ENCODE measurements at regions not wholly inside any gene's neighbourhood (a gene's known extent, or its start where the extent isn't known, plus 50 kb on each side); places are given as distances from the start of the nearest gene placed in this dataset.

GRCh38 chr5:164345173-164345849 is 839.9 kb downstream of the MAT2B start:
- H3K36me3 ChIP-seq (ENCODE audit: insufficient read depth, low read length), result no peaks in the 10 kb centered on the region

GRCh38 chr5:164345853-164346252 is 840.4 kb downstream of the MAT2B start:
- Histone ChIP-seq H3K9me2 (ENCODE audit: low read depth, low read length) (no peaks in the 10 kb centered on the region), H3F3A (ENCODE audit: insufficient read depth, low read length) (no peaks in the 10 kb centered on the region), H2AFZ (ENCODE audit: low read length) (no peak overlapping the region), H3K4me3 (ENCODE audit: low read depth, low read length, poor library complexity, severe bottlenecking) (no peak overlapping the region), H3K79me2 (ENCODE audit: insufficient read depth, low read length) (no peaks in the 10 kb centered on the region), H3K4me1 (ENCODE audit: insufficient read depth, low read length, severe bottlenecking) (no peaks in the 10 kb centered on the region), H3K27ac (ENCODE audit: low read depth, low read length, poor library complexity, severe bottlenecking) (no peak overlapping the region), H3K9me3 (ENCODE audit: low read length) (no peaks in the 10 kb centered on the region), H3K27me3 (ENCODE audit: insufficient read depth, low read length) (no peaks in the 10 kb centered on the region), H3K4me2 (ENCODE audit: low read length) (no peak overlapping the region), H3K9ac (ENCODE audit: low read length) (no peak overlapping the region), H4K20me1 (ENCODE audit: insufficient read depth, low read length) (no peaks in the 10 kb centered on the region), H3K36me3 (ENCODE audit: insufficient read depth, low read length) (no peaks in the 10 kb centered on the region)
- TF ChIP-seq CTCF (IDR thresholded peaks at IDR 0.05; ENCODE audit: low read length) (no peak), EZH2 (IDR thresholded peaks at IDR 0.05; ENCODE audit: borderline replicate concordance, low read length) (no peak)

More at GRCh38 chr5:164345173-164345849, 839.9 kb downstream of the MAT2B start:
- Histone ChIP-seq H3K9ac (ENCODE audit: low read length) (no peak overlapping the region), H3K9me2 (ENCODE audit: low read depth, low read length) (no peaks in the 10 kb centered on the region), H3K4me1 (ENCODE audit: insufficient read depth, low read length, severe bottlenecking) (no peaks in the 10 kb centered on the region), H3K4me2 (ENCODE audit: low read length) (no peak overlapping the region), H3K27me3 (ENCODE audit: insufficient read depth, low read length) (no peaks in the 10 kb centered on the region), H3K79me2 (ENCODE audit: insufficient read depth, low read length) (no peaks in the 10 kb centered on the region), H4K20me1 (ENCODE audit: insufficient read depth, low read length) (no peaks in the 10 kb centered on the region), H2AFZ (ENCODE audit: low read length) (no peak overlapping the region), H3K4me3 (ENCODE audit: low read depth, low read length, poor library complexity, severe bottlenecking) (no peak overlapping the region), H3K27ac (ENCODE audit: low read depth, low read length, poor library complexity, severe bottlenecking) (no peak overlapping the region), H3K9me3 (ENCODE audit: low read length) (no peaks in the 10 kb centered on the region), H3F3A (ENCODE audit: insufficient read depth, low read length) (no peaks in the 10 kb centered on the region)
- no peak for TF ChIP-seq CTCF (IDR thresholded peaks at IDR 0.05; ENCODE audit: low read length)
- no peak for TF ChIP-seq EZH2 (IDR thresholded peaks at IDR 0.05; ENCODE audit: borderline replicate concordance, low read length)

GRCh38 chr5:164346785-164347630 is 841.6 kb downstream of the MAT2B start:
- Histone ChIP-seq H3K36me3 (ENCODE audit: insufficient read depth, low read length) (no peaks in the 10 kb centered on the region), H3K27me3 (ENCODE audit: insufficient read depth, low read length) (no peaks in the 10 kb centered on the region), H3K9ac (ENCODE audit: low read length) (no peak overlapping the region), H3K4me3 (ENCODE audit: low read depth, low read length, poor library complexity, severe bottlenecking) (no peak overlapping the region), H3F3A (ENCODE audit: insufficient read depth, low read length) (no peaks in the 10 kb centered on the region), H3K4me2 (ENCODE audit: low read length) (no peak overlapping the region), H3K4me1 (ENCODE audit: insufficient read depth, low read length, severe bottlenecking) (no peaks in the 10 kb centered on the region), H2AFZ (ENCODE audit: low read length) (no peak overlapping the region), H3K9me3 (ENCODE audit: low read length) (no peaks in the 10 kb centered on the region), H3K27ac (ENCODE audit: low read depth, low read length, poor library complexity, severe bottlenecking) (no peak overlapping the region), H4K20me1 (ENCODE audit: insufficient read depth, low read length) (no peaks in the 10 kb centered on the region), H3K9me2 (ENCODE audit: low read depth, low read length) (no peaks in the 10 kb centered on the region), H3K79me2 (ENCODE audit: insufficient read depth, low read length) (no peaks in the 10 kb centered on the region)
- TF ChIP-seq EZH2 (IDR thresholded peaks at IDR 0.05; ENCODE audit: borderline replicate concordance, low read length), result no peak
- TF ChIP-seq CTCF (IDR thresholded peaks at IDR 0.05; ENCODE audit: low read length), result no peak
